B cell (primary cell): ENCODE measurements at regions not wholly inside any gene's neighbourhood (a gene's known extent, or its start where the extent isn't known, plus 50 kb on each side); places are given as distances from the start of the nearest gene placed in this dataset.

Experiments
- ATAC-seq: fragments of 200-7000 bp; cut with Tn5 transposase; one replicate; pipeline ENCODE4 v1.10.0; 2021; ENCODE audit warnings: low read depth, mild to moderate bottlenecking, moderate number of reproducible peaks, moderate library complexity
- CTCF ChIA-PET: fragments of 350-600 bp; sonication (Branson Sonifier 250); formaldehyde crosslinking; loops from one replicate; lab custom pipeline; 2021; ENCODE audit warnings: antibody characterized with exemption, inconsistent platforms; lab: Charles Lee
- POLR2A ChIA-PET: fragments of 350-600 bp; sonication (Branson Sonifier 250); formaldehyde crosslinking; loops from one replicate; lab custom pipeline; 2021; ENCODE audit warnings: antibody characterized with exemption; lab: Charles Lee
- DNase-seq: peaks from one replicate; pipeline ENCODE4 v3.0.0; 2013
- H2AFZ ChIP-seq: 2 replicates; pipeline ENCODE4 v1.6.1; 2012; ENCODE audit warnings: mild to moderate bottlenecking, low read depth, low read length; ENCODE audit not compliant: insufficient read depth, poor library complexity, severe bottlenecking
- H3K27ac ChIP-seq, 2 donors: 1 replicate in 1 of 2; 2 replicates in 1 of 2; pipeline ENCODE4 v1.5.1; 2012 to 2013; ENCODE audit warnings: low read length in 2 of 2, mild to moderate bottlenecking in 2 of 2, moderate library complexity in 1 of 2
- H3K27me3 ChIP-seq, 4 experiments: fragments of 200-600 bp in 1 of 4; sonication (generic) in 1 of 4; replicated peaks in 1 of 4; 1 replicate in 2 of 4; 2 replicates in 2 of 4; pipeline versions ENCODE4 v1.6.1 to v1.7.0; 2013 to 2016; ENCODE audit warnings: low read length in 3 of 4, mild to moderate bottlenecking in 2 of 4, mixed read lengths in 1 of 4, moderate library complexity in 1 of 4; ENCODE audit not compliant: insufficient read depth in 4 of 4, control insufficient read depth in 3 of 4; ENCODE audit errors: control extremely low read depth in 1 of 4
- H3K36me3 ChIP-seq, 2 experiments: replicated peaks in 1 of 2; 1 replicate in 1 of 2; 2 replicates in 1 of 2; pipeline versions ENCODE4 v1.6.1 to v1.7.1; 2013; ENCODE audit warnings: low read length in 1 of 2; ENCODE audit not compliant: insufficient read depth in 2 of 2, control insufficient read depth in 1 of 2; ENCODE audit errors: control extremely low read depth in 1 of 2, extremely low read depth in 1 of 2
- H3K4me1 ChIP-seq, 2 donors: fragments of 200-600 bp in 1 of 2; sonication (generic) in 1 of 2; 1 replicate in 1 of 2; 2 replicates in 1 of 2; pipeline versions ENCODE4 v1.5.1 to v1.6.1; 2013 to 2017; ENCODE audit warnings: low read length in 2 of 2; ENCODE audit not compliant: control insufficient read depth in 2 of 2, insufficient read depth in 2 of 2
- H3K4me2 ChIP-seq: replicated peaks from 2 replicates; pipeline ENCODE3; 2012; ENCODE audit warnings: mild to moderate bottlenecking, low read depth, low read length; ENCODE audit not compliant: poor library complexity, severe bottlenecking
- H3K4me3 ChIP-seq, 5 experiments: fragments of 200-600 bp in 1 of 5; sonication (generic) in 1 of 5; 1 replicate in 3 of 5; 2 replicates in 2 of 5; pipeline versions ENCODE4 v1.5.1 to v1.7.0; 2011 to 2016; ENCODE audit warnings: low read length in 4 of 5, mild to moderate bottlenecking in 4 of 5, low read depth in 2 of 5, control low read depth in 1 of 5, moderate library complexity in 1 of 5; ENCODE audit not compliant: insufficient read depth in 1 of 5; ENCODE audit errors: control extremely low read depth in 1 of 5, extremely low read depth in 1 of 5
- H3K79me2 ChIP-seq: fragments of 200-600 bp; sonication (generic); one replicate; pipeline ENCODE4 v1.6.0; 2016; ENCODE audit warnings: low read length; ENCODE audit not compliant: control insufficient read depth, insufficient read depth
- H3K9ac ChIP-seq: fragments of 200-600 bp; sonication (generic); 2 replicates; pipeline ENCODE4 v1.6.1; 2017; ENCODE audit warnings: mild to moderate bottlenecking, low read length, moderate library complexity
- H3K9me3 ChIP-seq, 3 donors: one replicate each; pipeline versions ENCODE4 v1.6.1 to v1.7.1; 2013; ENCODE audit warnings: low read length in 2 of 3; ENCODE audit not compliant: control insufficient read depth in 2 of 3, insufficient read depth in 1 of 3; ENCODE audit errors: control extremely low read depth in 1 of 3
- H4K20me1 ChIP-seq: 2 replicates; pipeline ENCODE4 v1.6.0; 2012; ENCODE audit warnings: mild to moderate bottlenecking, low read length; ENCODE audit not compliant: insufficient read depth, control insufficient read depth, poor library complexity, severe bottlenecking
- H3K27ac Mint-ChIP-seq: one replicate; pipeline ENCODE4 v1.8.0; 2021; ENCODE audit warnings: mixed read lengths
- H3K27me3 Mint-ChIP-seq: one replicate; pipeline ENCODE4 v1.8.0; 2021; ENCODE audit warnings: mixed read lengths
- H3K4me1 Mint-ChIP-seq: one replicate; pipeline ENCODE4 v1.8.0; 2021; ENCODE audit warnings: mixed read lengths
- H3K4me3 Mint-ChIP-seq: one replicate; pipeline ENCODE4 v1.8.0; 2021; ENCODE audit warnings: mixed read lengths
- H3K9me3 Mint-ChIP-seq: one replicate; pipeline ENCODE4 v1.8.0; 2022; ENCODE audit warnings: mixed read lengths; ENCODE audit not compliant: insufficient read depth
- EZH2 ChIP-seq: IDR thresholded peaks from 2 replicates; pipeline ENCODE4 v1.6.1; 2012; ENCODE audit warnings: borderline replicate concordance, low read depth, mild to moderate bottlenecking, moderate library complexity, low read length; ENCODE audit not compliant: insufficient read depth, poor library complexity, severe bottlenecking
- WGBS: methylation state at CpG from one replicate; pipeline ENCODE4 v1.1.5; 2013; ENCODE audit warnings: missing lambda C conversion rate; ENCODE audit not compliant: insufficient coverage; 5-methylcytosine and 5-hydroxymethylcytosine counted together
- intact Hi-C: fragments of 100-400 bp; cut with micrococcal nuclease; formaldehyde crosslinking; loops from one replicate; pipeline ENCODE4 v1.10.0; 2022
- TF ChIP-seq, protein P1 (sequence below): fragments of 200-600 bp; IDR thresholded peaks from one replicate; pipeline ENCODE4 v1.8.0; 2022; ENCODE audit warnings: antibody characterized with exemption, mild to moderate bottlenecking

DNA sequence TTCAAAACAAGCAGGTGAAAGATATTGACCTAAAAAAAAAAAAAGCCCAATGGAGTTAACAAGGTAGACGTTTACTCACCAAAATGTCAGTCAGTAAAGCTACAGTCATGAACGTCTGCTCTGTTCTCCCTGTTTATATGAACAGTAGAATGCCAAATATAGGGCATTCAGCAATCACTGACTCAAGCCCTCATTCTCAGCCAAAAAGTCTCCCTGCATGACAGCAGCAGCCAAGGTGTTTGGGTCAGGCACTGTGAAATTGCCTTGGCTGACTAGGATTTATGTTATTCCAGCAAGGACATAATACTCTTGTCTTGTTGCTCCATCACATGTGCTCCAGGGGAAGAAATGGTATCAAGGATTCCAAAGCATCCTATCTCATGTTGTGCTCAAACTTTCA, 194.7 kb upstream of the RSPO3 start:
- 86% methylated on average over 1 of the region's 2 CpGs for WGBS
- H3K4me3 Mint-ChIP-seq: no peak overlapping the region
- no peak overlapping the region for H3K27ac Mint-ChIP-seq

DNA sequence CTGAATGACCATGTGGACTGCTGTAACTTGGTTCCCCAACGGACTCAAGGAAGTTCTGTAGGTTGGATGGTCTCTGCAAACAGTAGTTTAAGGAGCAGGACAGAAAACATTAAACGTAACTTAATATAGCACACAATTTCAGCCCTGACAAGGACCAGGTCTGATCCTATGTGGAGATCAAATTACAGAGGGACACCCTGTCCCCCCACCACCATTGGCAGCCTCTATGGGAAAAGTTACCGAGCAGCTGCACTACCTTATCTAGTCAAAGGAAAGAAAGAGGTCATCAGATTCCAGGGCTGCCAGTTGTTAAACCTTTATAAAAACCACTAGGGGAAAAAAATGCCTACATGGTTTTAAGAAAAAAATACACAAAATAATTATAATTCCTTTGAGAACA, 191.5 kb upstream of the RSPO3 start:
- no peaks in the 10 kb centered on the region for H4K20me1 ChIP-seq
- no peak overlapping the region for H3K27ac Mint-ChIP-seq
- H3K79me2 ChIP-seq: no peaks in the 10 kb centered on the region
- H3K4me1 Mint-ChIP-seq: no peaks in the 10 kb centered on the region
- H3K9me3 ChIP-seq: no peaks in the 10 kb centered on the region
- no peaks in the 10 kb centered on the region for H3K36me3 ChIP-seq
- CTCF ChIA-PET: no interaction called here
- no peak overlapping the region for H3K4me2 ChIP-seq
- no peak overlapping the region for H2AFZ ChIP-seq
- no peaks in the 10 kb centered on the region for H3K9me3 Mint-ChIP-seq
- intact Hi-C loops: no loop called here
- no peaks in the 10 kb centered on the region for H3K27me3 ChIP-seq
- ATAC-seq (no peak), DNase-seq (no peak)
- H3K9ac ChIP-seq: no peak overlapping the region
- 90% methylated on average over 2 of the region's 3 CpGs for WGBS
- no peak for TF ChIP-seq EZH2
- TF ChIP-seq, protein P1, sequence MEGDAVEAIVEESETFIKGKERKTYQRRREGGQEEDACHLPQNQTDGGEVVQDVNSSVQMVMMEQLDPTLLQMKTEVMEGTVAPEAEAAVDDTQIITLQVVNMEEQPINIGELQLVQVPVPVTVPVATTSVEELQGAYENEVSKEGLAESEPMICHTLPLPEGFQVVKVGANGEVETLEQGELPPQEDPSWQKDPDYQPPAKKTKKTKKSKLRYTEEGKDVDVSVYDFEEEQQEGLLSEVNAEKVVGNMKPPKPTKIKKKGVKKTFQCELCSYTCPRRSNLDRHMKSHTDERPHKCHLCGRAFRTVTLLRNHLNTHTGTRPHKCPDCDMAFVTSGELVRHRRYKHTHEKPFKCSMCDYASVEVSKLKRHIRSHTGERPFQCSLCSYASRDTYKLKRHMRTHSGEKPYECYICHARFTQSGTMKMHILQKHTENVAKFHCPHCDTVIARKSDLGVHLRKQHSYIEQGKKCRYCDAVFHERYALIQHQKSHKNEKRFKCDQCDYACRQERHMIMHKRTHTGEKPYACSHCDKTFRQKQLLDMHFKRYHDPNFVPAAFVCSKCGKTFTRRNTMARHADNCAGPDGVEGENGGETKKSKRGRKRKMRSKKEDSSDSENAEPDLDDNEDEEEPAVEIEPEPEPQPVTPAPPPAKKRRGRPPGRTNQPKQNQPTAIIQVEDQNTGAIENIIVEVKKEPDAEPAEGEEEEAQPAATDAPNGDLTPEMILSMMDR: no peak
- no peak overlapping the region for H3K4me3 Mint-ChIP-seq
- no peaks in the 10 kb centered on the region for H3K27me3 Mint-ChIP-seq
- H3K4me3 ChIP-seq: no peak overlapping the region
- H3K27ac ChIP-seq: no peak overlapping the region
- POLR2A ChIA-PET: no interaction called here
- H3K4me1 ChIP-seq: no peaks in the 10 kb centered on the region

More for the DNA sequence above, 194.7 kb upstream of the RSPO3 start:
- no peaks in the 10 kb centered on the region for H3K9me3 Mint-ChIP-seq
- ATAC-seq (no peak), DNase-seq (no peak)
- no peak overlapping the region for H3K9ac ChIP-seq
- H3K9me3 ChIP-seq: no peaks in the 10 kb centered on the region
- ChIA-PET CTCF (no interaction called here), POLR2A (no interaction called here)
- H3K27me3 Mint-ChIP-seq: no peaks in the 10 kb centered on the region
- H3K4me3 ChIP-seq: no peak overlapping the region
- H2AFZ ChIP-seq: no peak overlapping the region
- H3K27ac ChIP-seq: no peak overlapping the region
- no peak overlapping the region for H3K4me2 ChIP-seq
- no peaks in the 10 kb centered on the region for H4K20me1 ChIP-seq
- H3K4me1 Mint-ChIP-seq: no peaks in the 10 kb centered on the region
- H3K27me3 ChIP-seq: no peaks in the 10 kb centered on the region
- H3K36me3 ChIP-seq: no peaks in the 10 kb centered on the region
- no peak for TF ChIP-seq EZH2
- TF ChIP-seq, protein P1: no peak
- H3K79me2 ChIP-seq: no peaks in the 10 kb centered on the region
- H3K4me1 ChIP-seq: no peaks in the 10 kb centered on the region
- intact Hi-C loops: no loop called here
